Activated CD4-positive, alpha-beta T cell treated with anti-CD3 and anti-CD28 coated beads for 24 hours (primary cell): ENCODE measurements at regions not wholly inside any gene's neighbourhood (a gene's known extent, or its start where the extent isn't known, plus 50 kb on each side); places are given as distances from the start of the nearest gene placed in this dataset.

ENCODE experiments used
- DNase-seq, 2 donors: peaks; one replicate each; pipeline ENCODE4 v3.0.0-alpha.2; 2020; ENCODE audit warnings: low read depth in 2 of 2

- DNase-seq = peak; percentile 10 to 38
Observed at GRCh38 chr1:36609241-36610027, 126.7 kb upstream of the CSF3R start.

- DNase-seq = no peak
Observed at GRCh38 chr1:36608272-36608671, 125.6 kb upstream of the CSF3R start.

GRCh38 chr1:36607263-36607651, 124.5 kb upstream of the CSF3R start:
- no peak for DNase-seq

- no peak for DNase-seq
Observed at GRCh38 chr1:36606641-36607262, 124.0 kb upstream of the CSF3R start.

GRCh38 chr1:36605942-36606640, 123.4 kb upstream of the CSF3R start:
- no peak for DNase-seq

GRCh38 chr1:36603461-36603860, 120.7 kb upstream of the CSF3R start:
- no peak for DNase-seq

- DNase-seq = no peak
Observed at GRCh38 chr1:36602184-36602583, 119.5 kb upstream of the CSF3R start.

GRCh38 chr1:36599828-36600227, 117.1 kb upstream of the CSF3R start:
- no peak for DNase-seq

GRCh38 chr1:36597514-36597913, 114.8 kb upstream of the CSF3R start:
- no peak for DNase-seq

GRCh38 chr1:36595921-36596320, 113.2 kb upstream of the CSF3R start:
- DNase-seq = no peak

GRCh38 chr1:36595349-36595748, 112.6 kb upstream of the CSF3R start:
- DNase-seq = no peak

- no peak for DNase-seq
Observed at GRCh38 chr1:36594023-36594422, 111.3 kb upstream of the CSF3R start.

- no peak for DNase-seq
Observed at GRCh38 chr1:36591278-36591677, 108.6 kb upstream of the CSF3R start.

GRCh38 chr1:36590771-36591170, 108.1 kb upstream of the CSF3R start:
- no peak for DNase-seq

- no peak for DNase-seq
Observed at GRCh38 chr1:36590264-36590663, 107.6 kb upstream of the CSF3R start.

- no peak for DNase-seq
Observed at GRCh38 chr1:36588972-36589371, 106.3 kb upstream of the CSF3R start.

GRCh38 chr1:36585569-36586548, 103.1 kb upstream of the CSF3R start:
- DNase-seq = no peak

- DNase-seq = no peak
Observed at GRCh38 chr1:36584874-36585453, 102.3 kb upstream of the CSF3R start.

GRCh38 chr1:36583980-36584782, 101.5 kb upstream of the CSF3R start:
- no peak for DNase-seq

GRCh38 chr1:36583080-36583479, 100.4 kb upstream of the CSF3R start:
- DNase-seq = no peak
